Astrocyte (in vitro differentiated cells and primary cell): ENCODE measurements at regions not wholly inside any gene's neighbourhood (a gene's known extent, or its start where the extent isn't known, plus 50 kb on each side); places are given as distances from the start of the nearest gene placed in this dataset.
A peak's percentile ranks its signal among the peaks of the same experiment; 100 is the strongest.

ENCODE experiments used
- DNase-seq: peaks from one replicate; pipeline ENCODE4 v3.0.0-alpha.2; 2010; ENCODE audit warnings: low read depth
- FAIRE-seq: peaks from 2 replicates; lab custom pipeline; 2011; peaks lifted over from hg19 to GRCh38; lab: Jason Lieb, UNC
- H2AFZ ChIP-seq: 2 replicates; pipeline ENCODE4 v1.6.0; 2012; ENCODE audit warnings: low read depth, low read length, inconsistent platforms
- H3K27ac ChIP-seq: 2 replicates; pipeline ENCODE4 v1.5.1; 2011; ENCODE audit warnings: low read depth, low read length, inconsistent platforms
- H3K27me3 ChIP-seq: 2 replicates; pipeline ENCODE4 v1.6.0; 2011; ENCODE audit warnings: low read length, inconsistent platforms; ENCODE audit not compliant: insufficient read depth
- H3K36me3 ChIP-seq: 2 replicates; pipeline ENCODE4 v1.5.1; 2011; ENCODE audit warnings: low read length, inconsistent platforms; ENCODE audit not compliant: insufficient read depth
- H3K4me1 ChIP-seq: 2 replicates; pipeline ENCODE4 v1.5.1; 2011; ENCODE audit warnings: low read length, inconsistent platforms; ENCODE audit not compliant: insufficient read depth
- H3K4me2 ChIP-seq: 2 replicates; pipeline ENCODE4 v1.6.0; 2012; ENCODE audit warnings: low read length, inconsistent platforms
- H3K4me3 ChIP-seq: 2 replicates; pipeline ENCODE4 v1.5.1; 2011; ENCODE audit warnings: low read depth, mild to moderate bottlenecking, low read length, inconsistent platforms; ENCODE audit not compliant: insufficient read depth
- H3K79me2 ChIP-seq: 2 replicates; pipeline ENCODE4 v1.6.0; 2012; ENCODE audit warnings: mild to moderate bottlenecking, low read length, inconsistent platforms; ENCODE audit not compliant: insufficient read depth
- H3K9ac ChIP-seq: 2 replicates; pipeline ENCODE4 v1.6.0; 2012; ENCODE audit warnings: mild to moderate bottlenecking, low read length, inconsistent platforms
- H3K9me3 ChIP-seq: 2 replicates; pipeline ENCODE4 v1.5.1; 2012; ENCODE audit warnings: low read depth, mild to moderate bottlenecking, low read length, inconsistent platforms; ENCODE audit not compliant: insufficient read depth
- H4K20me1 ChIP-seq: 2 replicates; pipeline ENCODE4 v1.6.0; 2012; ENCODE audit warnings: low read length, inconsistent platforms; ENCODE audit not compliant: insufficient read depth
- H3K27ac Mint-ChIP-seq: one replicate; pipeline ENCODE4 v1.8.0; 2021; ENCODE audit warnings: mild to moderate bottlenecking, mixed read lengths; ENCODE audit not compliant: unreplicated experiment
- H3K27me3 Mint-ChIP-seq: one replicate; pipeline ENCODE4 v1.8.0; 2021; ENCODE audit warnings: low read depth, mixed read lengths; ENCODE audit not compliant: unreplicated experiment
- H3K36me3 Mint-ChIP-seq: one replicate; pipeline ENCODE4 v1.8.0; 2021; ENCODE audit warnings: low read depth, mixed read lengths; ENCODE audit not compliant: unreplicated experiment
- H3K4me1 Mint-ChIP-seq: one replicate; pipeline ENCODE4 v1.8.0; 2021; ENCODE audit warnings: low read depth, mixed read lengths; ENCODE audit not compliant: unreplicated experiment
- H3K4me3 Mint-ChIP-seq: one replicate; pipeline ENCODE4 v1.8.0; 2021; ENCODE audit warnings: mild to moderate bottlenecking, moderate library complexity, mixed read lengths; ENCODE audit not compliant: unreplicated experiment
- H3K9me3 Mint-ChIP-seq: one replicate; pipeline ENCODE4 v1.8.0; 2021; ENCODE audit warnings: mild to moderate bottlenecking, mixed read lengths; ENCODE audit not compliant: unreplicated experiment
- CTCF ChIP-seq: IDR thresholded peaks from 2 replicates; pipeline ENCODE4 v1.5.1; 2011; ENCODE audit warnings: low read depth, mild to moderate bottlenecking, inconsistent platforms, low read length, moderate library complexity; ENCODE audit not compliant: insufficient read depth
- EZH2 ChIP-seq: IDR thresholded peaks from 2 replicates; pipeline ENCODE4 v1.6.1; 2012; ENCODE audit warnings: mild to moderate bottlenecking, low read length, inconsistent platforms; ENCODE audit not compliant: insufficient read depth

- Histone ChIP-seq H3K9ac (no peak overlapping the region), H3K79me2 (no peaks in the 10 kb centered on the region), H2AFZ (no peak overlapping the region), H3K36me3 (no peaks in the 10 kb centered on the region), H3K4me1 (no peaks in the 10 kb centered on the region), H3K27ac (no peak overlapping the region), H4K20me1 (no peaks in the 10 kb centered on the region), H3K9me3 (no peaks in the 10 kb centered on the region), H3K4me2 (no peak overlapping the region), H3K4me3 (no peak overlapping the region), H3K27me3 (peaks cover 2% of the 10 kb centered on the region)
- DNase-seq: peak; percentile 4
- Mint-ChIP-seq H3K36me3 (no peaks in the 10 kb centered on the region), H3K27me3 (no peaks in the 10 kb centered on the region), H3K27ac (no peak overlapping the region), H3K4me3 (no peak overlapping the region), H3K9me3 (no peaks in the 10 kb centered on the region), H3K4me1 (no peaks in the 10 kb centered on the region)
- TF ChIP-seq CTCF (no peak), EZH2 (no peak)
- FAIRE-seq: no peak
These were observed 65.1 kb upstream of the PZP start for GRCh38 chr12:9273276-9273675.

DNA sequence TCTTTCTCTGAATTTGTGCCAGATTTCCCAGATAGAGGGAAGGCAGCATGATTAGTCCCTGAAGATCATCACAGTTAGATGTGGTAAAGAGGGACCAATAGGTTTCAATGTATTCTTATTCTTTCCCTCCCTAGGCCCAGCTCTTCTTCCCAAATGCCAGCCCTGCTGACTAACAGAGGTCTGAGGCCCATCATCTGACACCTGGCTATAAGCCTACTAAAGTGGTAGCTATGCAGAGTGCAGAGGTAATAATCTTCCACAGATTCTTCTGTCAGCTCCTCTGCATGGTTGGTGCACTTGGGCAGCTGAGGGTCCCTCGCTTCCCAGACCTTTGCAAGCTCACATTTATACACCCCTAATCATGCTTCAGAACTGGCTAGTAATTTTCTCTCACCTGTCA is 63.7 kb upstream of the PZP start:
- H3K27ac Mint-ChIP-seq: no peak overlapping the region
- Histone ChIP-seq H3K9ac (no peak overlapping the region), H3K9me3 (no peaks in the 10 kb centered on the region), H3K4me2 (no peak overlapping the region), H3K4me3 (no peak overlapping the region), H3K79me2 (no peaks in the 10 kb centered on the region), H3K4me1 (no peaks in the 10 kb centered on the region), H3K27ac (no peak overlapping the region), H3K36me3 (no peaks in the 10 kb centered on the region), H2AFZ (no peak overlapping the region), H4K20me1 (no peaks in the 10 kb centered on the region), H3K27me3 (peaks cover 2% of the 10 kb centered on the region)
- FAIRE-seq (no peak), DNase-seq (no peak)
- no peak overlapping the region for H3K4me3 Mint-ChIP-seq
- no peaks in the 10 kb centered on the region for H3K36me3 Mint-ChIP-seq
- no peak for TF ChIP-seq EZH2
- TF ChIP-seq CTCF: no peak
- H3K27me3 Mint-ChIP-seq: no peaks in the 10 kb centered on the region
- no peaks in the 10 kb centered on the region for H3K9me3 Mint-ChIP-seq
- H3K4me1 Mint-ChIP-seq: no peaks in the 10 kb centered on the region

DNA sequence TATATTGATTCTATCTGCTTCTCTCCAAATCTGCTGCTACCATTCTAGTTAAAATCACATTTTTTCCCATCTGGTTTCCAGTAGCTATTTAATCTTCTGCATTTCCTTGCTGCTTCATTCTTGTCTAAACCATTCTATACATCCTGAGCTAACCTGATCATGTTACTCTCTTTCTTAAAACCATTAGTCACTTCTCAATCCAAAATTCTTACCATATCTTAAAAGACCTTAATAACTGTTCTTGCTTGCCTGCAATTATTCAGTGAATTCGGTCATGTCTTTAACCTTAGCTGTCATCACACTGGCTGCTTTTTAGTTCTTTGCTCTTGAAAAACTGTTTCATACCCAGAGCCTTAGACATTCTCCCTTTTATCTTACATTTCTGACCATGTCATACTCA is 56.4 kb upstream of the PZP start:
- H3K4me1 Mint-ChIP-seq: no peaks in the 10 kb centered on the region
- no peaks in the 10 kb centered on the region for H3K79me2 ChIP-seq
- H3K4me1 ChIP-seq: no peaks in the 10 kb centered on the region
- H4K20me1 ChIP-seq: no peaks in the 10 kb centered on the region
- no peaks in the 10 kb centered on the region for H3K36me3 Mint-ChIP-seq
- H3K4me3 ChIP-seq: no peak overlapping the region
- FAIRE-seq: no peak
- no peak for DNase-seq
- no peaks in the 10 kb centered on the region for H3K9me3 Mint-ChIP-seq
- no peaks in the 10 kb centered on the region for H3K27me3 Mint-ChIP-seq
- H2AFZ ChIP-seq: no peak overlapping the region
- H3K9me3 ChIP-seq: no peaks in the 10 kb centered on the region
- H3K4me2 ChIP-seq: no peak overlapping the region
- H3K27ac Mint-ChIP-seq: no peak overlapping the region
- H3K4me3 Mint-ChIP-seq: no peak overlapping the region
- peaks cover 2% of the 10 kb centered on the region for H3K27me3 ChIP-seq
- no peak for TF ChIP-seq CTCF
- no peak for TF ChIP-seq EZH2
- H3K27ac ChIP-seq: no peak overlapping the region
- no peaks in the 10 kb centered on the region for H3K36me3 ChIP-seq
- H3K9ac ChIP-seq: no peak overlapping the region
